K562 (cell line): ENCODE measurements at regions not wholly inside any gene's neighbourhood (a gene's known extent, or its start where the extent isn't known, plus 50 kb on each side); places are given as distances from the start of the nearest gene placed in this dataset.

Source experiments
- ATAC-seq: fragments of 200-7000 bp; cut with Tn5 transposase; 3 replicates; pipeline ENCODE4 v1.9.1; 2020; ENCODE audit warnings: moderate library complexity
- BruUV-seq: library from RNA; stranded (reverse); fragments of 400-500 nt; replicated peaks from 2 replicates; lab custom pipeline; 2021; lab: Mats Ljungman, UMichigan
- CTCF ChIA-PET: fragments of 300-600 bp; formaldehyde crosslinking; extraction: SDS; loops from one replicate; lab custom pipeline; 2021; ENCODE audit warnings: low intra/inter-chr PET ratio; lab: Yijun Ruan, JAX
- POLR2A ChIA-PET: fragments of 300-600, 350-650 bp; sonication (Branson Sonifier 250); formaldehyde crosslinking; extraction: SDS; loops from one replicate; lab custom pipeline; 2021; ENCODE audit warnings: antibody characterized with exemption, inconsistent platforms; lab: Yijun Ruan, JAX
- DNase-seq, 4 experiments: peaks; one replicate each; pipeline versions ENCODE4 v3.0.0 to v3.0.0-alpha.2; 2011 to 2018; ENCODE audit warnings: low spot score in 3 of 4, mixed read lengths in 3 of 4; ENCODE audit errors: extremely low read depth in 1 of 4
- FAIRE-seq: peaks from 2 replicates; lab custom pipeline; 2011; peaks lifted over from hg19 to GRCh38; lab: Jason Lieb, UNC
- H2AFZ ChIP-seq: 2 replicates; pipeline ENCODE4 v1.6.0; 2011; ENCODE audit warnings: low read depth, low read length, control low read depth, inconsistent platforms
- H3K27ac ChIP-seq: fragments of 200-600 bp; 3 replicates; pipeline ENCODE4 v1.8.0; 2011; ENCODE audit warnings: low read depth, mild to moderate bottlenecking, control low read depth, inconsistent platforms, low read length, moderate library complexity, mixed read lengths; ENCODE audit errors: extremely low read depth
- H3K27me3 ChIP-seq, 2 experiments: fragments of 300-600 bp in 1 of 2; 2 replicates in 1 of 2; 3 replicates in 1 of 2; pipeline versions ENCODE4 v1.6.0 to v1.8.0; 2011; ENCODE audit warnings: inconsistent platforms in 2 of 2, low read length in 2 of 2, mild to moderate bottlenecking in 1 of 2, mixed read lengths in 1 of 2, moderate library complexity in 1 of 2; ENCODE audit not compliant: control insufficient read depth in 2 of 2, insufficient read depth in 2 of 2
- H3K36me3 ChIP-seq: fragments of 300-600 bp; 3 replicates; pipeline ENCODE4 v1.8.0; 2011; ENCODE audit warnings: mild to moderate bottlenecking, low read length, inconsistent platforms; ENCODE audit not compliant: control insufficient read depth, insufficient read depth
- H3K4me1 ChIP-seq, 2 experiments: fragments of 200-600 bp in 1 of 2; replicated peaks in 1 of 2; 2 replicates in 1 of 2; 3 replicates in 1 of 2; pipeline versions ENCODE4 v1.5.1 to v1.8.0; 2011; ENCODE audit warnings: inconsistent platforms in 2 of 2, low read length in 2 of 2, mild to moderate bottlenecking in 1 of 2, mixed read lengths in 1 of 2, moderate library complexity in 1 of 2; ENCODE audit not compliant: control insufficient read depth in 2 of 2, insufficient read depth in 2 of 2
- H3K4me2 ChIP-seq: 2 replicates; pipeline ENCODE4 v1.6.1; 2011; ENCODE audit warnings: low read length, control low read depth, inconsistent platforms, mixed read lengths; ENCODE audit not compliant: insufficient read depth
- H3K4me3 ChIP-seq: fragments of 200-600 bp; sonication (generic), shearing (Covaris generic); 2 replicates; pipeline ENCODE4 v1.5.1; 2016; ENCODE audit warnings: control low read depth, inconsistent platforms
- H3K79me2 ChIP-seq: fragments of 200-600 bp; 3 replicates; pipeline ENCODE4 v1.8.0; 2011; ENCODE audit warnings: low read length, inconsistent platforms; ENCODE audit not compliant: control insufficient read depth, insufficient read depth
- H3K9ac ChIP-seq, 2 experiments: 2 replicates each; pipeline versions ENCODE4 v1.6.0 to v1.6.1; 2011; ENCODE audit warnings: low read depth in 2 of 2, low read length in 2 of 2, control low read depth in 1 of 2, inconsistent platforms in 1 of 2, mild to moderate bottlenecking in 1 of 2, mixed read lengths in 1 of 2; ENCODE audit not compliant: insufficient read depth in 1 of 2
- H3K9me1 ChIP-seq: one replicate; pipeline ENCODE4 v1.6.0; 2011; ENCODE audit warnings: inconsistent platforms, mild to moderate bottlenecking, low read length, moderate library complexity; ENCODE audit not compliant: control insufficient read depth, insufficient read depth
- H3K9me3 ChIP-seq: replicated peaks from 2 replicates; pipeline ENCODE4 v1.5.1; 2011; ENCODE audit warnings: low read depth, low read length, inconsistent platforms; ENCODE audit not compliant: control insufficient read depth, insufficient read depth
- H4K20me1 ChIP-seq: replicated peaks from 2 replicates; pipeline ENCODE4 v1.6.1; 2011; ENCODE audit warnings: low read length, inconsistent platforms, mixed read lengths; ENCODE audit not compliant: control insufficient read depth, insufficient read depth
- CCAR2 ChIP-seq: fragments of 200-400 bp; formaldehyde crosslinking; IDR thresholded peaks from 2 replicates; pipeline ENCODE4 v1.6.1; 2017; ENCODE audit warnings: mild to moderate bottlenecking, low read depth, low read length
- HDAC1 ChIP-seq, 2 experiments: fragments of 450-650 bp; IDR thresholded peaks; 2 replicates each; pipeline ENCODE4 v1.6.1; 2016 to 2017; ENCODE audit warnings: inconsistent platforms in 1 of 2, mild to moderate bottlenecking in 1 of 2, moderate library complexity in 1 of 2
- PHTF2 ChIP-seq: fragments of 250-450 bp; sonication (Bioruptor Pico); IDR thresholded peaks from 2 replicates; pipeline ENCODE4 v1.5.0; 2021; ENCODE audit warnings: mild to moderate bottlenecking
- RAD21 ChIP-seq, 2 experiments: fragments of 250-450 bp in 1 of 2; fragments of 450-650 bp in 1 of 2; sonication (Bioruptor Pico) in 1 of 2; formaldehyde crosslinking in 1 of 2; IDR thresholded peaks in 1 of 2; conservative IDR thresholded peaks in 1 of 2; 2 replicates each; pipeline versions ENCODE4 v1.4.0 to v1.8.0; 2020 to 2022; ENCODE audit warnings: mild to moderate bottlenecking in 2 of 2, moderate library complexity in 1 of 2
- SP1 ChIP-seq: sonication (generic); formaldehyde crosslinking; IDR thresholded peaks from 2 replicates; pipeline ENCODE4 v1.8.1; 2022; ENCODE audit warnings: mild to moderate bottlenecking, missing genetic modification reagents
- ZNF354B ChIP-seq: fragments of 250-450 bp; sonication (Bioruptor Pico); IDR thresholded peaks from 2 replicates; pipeline ENCODE4 v1.4.0; 2020
- WGBS: fragments of 100-300 bp; shearing (Covaris generic); methylation state at CpG from one replicate; pipeline ENCODE4 v1.1.6; 2016; ENCODE audit warnings: low coverage, mixed read lengths; ENCODE audit not compliant: insufficient coverage; ENCODE audit errors: missing lambda C conversion rate; 5-methylcytosine and 5-hydroxymethylcytosine counted together
- in situ Hi-C: fragments of 300-500 bp; cut with MboI; formaldehyde crosslinking; loops from 4 replicates; pipeline ENCODE4 v1.15.0; 2018; ENCODE audit warnings: inconsistent platforms, mixed read lengths
- intact Hi-C: fragments of 100-400 bp; cut with micrococcal nuclease; formaldehyde crosslinking; loops from 2 replicates; pipeline ENCODE4 v1.14.2; 2022
- TF ChIP-seq, protein P1 (sequence below): sonication (generic); formaldehyde crosslinking; IDR thresholded peaks from 2 replicates; pipeline ENCODE4 v1.8.1; 2022; ENCODE audit warnings: missing genetic modification reagents
- TF ChIP-seq, protein P2 (sequence below): fragments of 250-450 bp; sonication (Bioruptor Pico); IDR thresholded peaks from 2 replicates; pipeline ENCODE4 v1.8.0; 2021; ENCODE audit warnings: moderate library complexity, mild to moderate bottlenecking, inconsistent platforms

DNA sequence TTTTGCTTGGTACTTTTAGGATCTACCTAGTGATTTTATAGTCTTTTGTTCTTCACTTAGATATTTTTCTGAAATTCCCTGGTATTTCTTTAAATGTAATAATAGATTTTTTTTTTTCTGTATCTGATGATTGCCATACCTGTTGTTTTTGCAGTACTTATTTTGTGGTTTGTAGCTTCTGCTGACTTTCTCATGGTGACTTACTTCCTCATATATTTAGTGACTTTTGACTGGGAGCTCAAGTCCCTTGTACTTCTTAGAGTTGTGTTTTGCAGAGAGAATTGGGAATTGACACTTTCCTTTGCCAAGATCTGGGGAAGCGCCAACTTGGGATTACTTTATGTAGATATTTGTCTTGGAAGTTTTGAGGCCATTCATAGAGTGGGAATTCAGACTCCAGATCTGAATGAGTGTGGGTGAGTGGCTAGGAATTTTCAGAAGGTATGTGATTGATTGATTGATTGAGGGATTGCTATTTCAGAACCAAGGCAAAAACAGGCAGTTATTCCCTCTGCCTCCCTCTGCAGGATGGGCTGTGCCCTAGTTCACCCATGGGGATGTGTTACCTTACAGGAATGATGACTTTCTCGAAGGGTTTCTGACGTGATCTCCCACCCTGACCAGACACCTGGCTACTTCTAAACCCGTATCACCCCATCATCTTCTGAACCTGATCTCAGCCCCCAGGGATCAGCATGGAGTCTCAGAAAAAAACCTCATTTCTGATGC, 219.5 kb downstream of the URB2 start:
- DNase-seq (no peak), FAIRE-seq (no peak), ATAC-seq (no peak)
- ChIA-PET CTCF (interaction anchor here (0.6 kb wide), 1 partner anchor 465 kb away, joined by 3 read pairs; no protein-coding TSS in a partner anchor), POLR2A (no interaction called here)
- H3K4me2 ChIP-seq = no peak overlapping the region
- H4K20me1 ChIP-seq = 0 out of 2 replicates have a peak, but pooled peaks cover 2% of the 10 kb centered on the region
- H2AFZ ChIP-seq = no peak overlapping the region
- H3K4me3 ChIP-seq = no peak overlapping the region
- no peaks in the 10 kb centered on the region for H3K36me3 ChIP-seq
- intact Hi-C loops (loop anchor here (2.0 to 10.0 kb wide), 3 partner anchors 128 to 457 kb away; no protein-coding TSS in a partner anchor), in situ Hi-C loops (no loop called here)
- no peaks in the 10 kb centered on the region for H3K79me2 ChIP-seq
- H3K9me1 ChIP-seq = no peaks in the 10 kb centered on the region
- TF ChIP-seq SP1 (CRISPR knock-in tag) (no peak), PHTF2 (no peak), HDAC1 (IDR thresholded peaks at IDR 0.05) (no peak), RAD21 (CRISPR knock-in tag; conservative IDR thresholded peaks at IDR 0.05 in 1 of 2, IDR thresholded peaks at IDR 0.05 in 1 of 2) (0 out of 4 replicates have a peak, but pooled peaks of 1 of the 2 experiments have one; percentile 6), ZNF354B (CRISPR knock-in tag) (no peak), CCAR2 (no peak)
- TF ChIP-seq, protein P1, sequence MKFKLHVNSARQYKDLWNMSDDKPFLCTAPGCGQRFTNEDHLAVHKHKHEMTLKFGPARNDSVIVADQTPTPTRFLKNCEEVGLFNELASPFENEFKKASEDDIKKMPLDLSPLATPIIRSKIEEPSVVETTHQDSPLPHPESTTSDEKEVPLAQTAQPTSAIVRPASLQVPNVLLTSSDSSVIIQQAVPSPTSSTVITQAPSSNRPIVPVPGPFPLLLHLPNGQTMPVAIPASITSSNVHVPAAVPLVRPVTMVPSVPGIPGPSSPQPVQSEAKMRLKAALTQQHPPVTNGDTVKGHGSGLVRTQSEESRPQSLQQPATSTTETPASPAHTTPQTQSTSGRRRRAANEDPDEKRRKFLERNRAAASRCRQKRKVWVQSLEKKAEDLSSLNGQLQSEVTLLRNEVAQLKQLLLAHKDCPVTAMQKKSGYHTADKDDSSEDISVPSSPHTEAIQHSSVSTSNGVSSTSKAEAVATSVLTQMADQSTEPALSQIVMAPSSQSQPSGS (CRISPR knock-in tag) = no peak
- TF ChIP-seq, protein P2, sequence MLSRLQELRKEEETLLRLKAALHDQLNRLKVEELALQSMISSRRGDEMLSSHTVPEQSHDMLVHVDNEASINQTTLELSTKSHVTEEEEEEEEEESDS (CRISPR knock-in tag) = no peak
- H3K27me3 ChIP-seq = peaks cover 2 to 27% of the 10 kb centered on the region in 2 experiments; a peak in 3 of 5 replicates
- H3K27ac ChIP-seq = no peak overlapping the region
- no peak overlapping the region for H3K9ac ChIP-seq
- H3K9me3 ChIP-seq = no peaks in the 10 kb centered on the region
- no TSS peak for BruUV-seq
- H3K4me1 ChIP-seq = no peaks in the 10 kb centered on the region
- WGBS = 3% methylated on average over 4 of the region's 4 CpGs
